ENCODE measurements at regions not wholly inside any gene's neighbourhood (a gene's known extent, or its start where the extent isn't known, plus 50 kb on each side); places are given as distances from the start of the nearest gene placed in this dataset.

GRCh38 chr6:156406099-156406498 is 371.1 kb upstream of the ARID1B start:
- no peaks in the 10 kb centered on the region for H3K79me2 ChIP-seq (ENCODE audit: insufficient read depth)
- no peak overlapping the region for H3K9ac ChIP-seq
- H3K27me3 ChIP-seq (replicated peaks; ENCODE audit: insufficient read depth), result no peaks in the 10 kb centered on the region
- no peak overlapping the region for H3K4me3 ChIP-seq
- TF ChIP-seq EZH2phosphoT487 (IDR thresholded peaks at IDR 0.05; ENCODE audit: insufficient read depth, low read depth) (no peak), EZH2 (IDR thresholded peaks at IDR 0.05; ENCODE audit: insufficient read depth, poor library complexity, severe bottlenecking) (no peak)
- no peak overlapping the region for H2AFZ ChIP-seq
- in situ Hi-C loops (cut with MboI), result no loop called here
- no peaks in the 10 kb centered on the region for H3K36me3 ChIP-seq (ENCODE audit: low read depth)
- H3K27ac ChIP-seq, result no peak overlapping the region
- no peaks in the 10 kb centered on the region for H3K9me3 ChIP-seq (ENCODE audit: low read depth)
- H3K9me2 ChIP-seq (ENCODE audit: insufficient read depth), result no peaks in the 10 kb centered on the region; the same call in 1 of the 2 replicates
- no peaks in the 10 kb centered on the region for H4K20me1 ChIP-seq (ENCODE audit: insufficient read depth)
- no peaks in the 10 kb centered on the region for H3K4me1 ChIP-seq (ENCODE audit: insufficient read depth)
- no peak overlapping the region for H3K4me2 ChIP-seq (ENCODE audit: unreplicated experiment)
- no peak for DNase-seq
- H3F3A ChIP-seq (ENCODE audit: insufficient read depth), result no peaks in the 10 kb centered on the region
- 13 to 16% methylated on average over 3 of the region's 3 CpGs for WGBS, 2 experiments (ENCODE audit: low coverage in 1 of 2, low lambda C conversion rate in 2 of 2, missing lambda C conversion rate in 2 of 2)

DNA sequence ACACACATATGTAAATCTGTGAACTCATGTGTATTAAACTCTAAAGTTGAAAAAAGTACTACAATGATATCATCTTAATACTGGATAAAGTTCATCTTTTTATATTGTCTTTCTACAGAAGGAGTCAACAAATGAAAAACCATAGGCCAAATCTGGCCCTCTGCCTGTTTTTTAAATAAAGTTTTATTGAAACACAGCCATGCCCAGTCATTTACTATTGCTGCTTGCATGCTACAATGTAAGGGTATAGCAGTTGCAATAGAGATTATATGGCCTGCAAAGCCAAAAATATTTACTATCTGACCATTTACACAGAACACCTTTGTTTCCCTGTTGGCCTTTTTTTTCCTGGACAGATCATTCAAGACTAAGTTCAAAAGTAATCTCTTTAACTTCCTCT is 374.6 kb upstream of the ARID1B start:
- Histone ChIP-seq H3K9ac (no peak overlapping the region), H3K9me3 (ENCODE audit: low read depth) (no peaks in the 10 kb centered on the region), H3K36me3 (ENCODE audit: low read depth) (no peaks in the 10 kb centered on the region), H3K4me2 (ENCODE audit: unreplicated experiment) (no peak overlapping the region), H3K27ac (no peak overlapping the region), H3F3A (ENCODE audit: insufficient read depth) (no peaks in the 10 kb centered on the region), H4K20me1 (ENCODE audit: insufficient read depth) (no peaks in the 10 kb centered on the region), H3K27me3 (replicated peaks; ENCODE audit: insufficient read depth) (no peaks in the 10 kb centered on the region), H2AFZ (no peak overlapping the region), H3K4me1 (ENCODE audit: insufficient read depth) (no peaks in the 10 kb centered on the region), H3K9me2 (ENCODE audit: insufficient read depth) (no peaks in the 10 kb centered on the region; the same call in 1 of the 2 replicates), H3K79me2 (ENCODE audit: insufficient read depth) (no peaks in the 10 kb centered on the region), H3K4me3 (no peak overlapping the region)
- no peak for TF ChIP-seq EZH2phosphoT487 (IDR thresholded peaks at IDR 0.05; ENCODE audit: insufficient read depth, low read depth)
- in situ Hi-C loops (cut with MboI), result no loop called here
- no peak for DNase-seq

DNA sequence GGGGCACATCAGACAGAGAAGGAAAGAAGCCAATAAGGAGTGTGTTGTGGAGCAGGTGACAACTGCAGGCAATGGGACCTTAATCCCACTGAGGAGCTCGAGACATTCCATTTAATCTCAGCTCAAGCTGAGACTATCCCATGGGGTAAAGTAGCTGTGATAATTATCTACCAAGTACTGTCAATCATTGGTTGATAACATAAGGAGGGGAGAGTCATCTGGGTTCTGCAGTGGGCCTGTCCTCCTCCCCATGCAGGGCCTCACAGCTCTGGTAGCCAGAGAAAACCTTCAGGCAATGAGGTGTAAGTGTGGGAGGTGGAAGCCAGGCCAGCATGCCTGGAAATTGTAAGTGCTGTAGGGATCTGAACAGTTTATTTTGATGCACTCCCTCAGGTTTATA is 375.0 kb upstream of the ARID1B start:
- Histone ChIP-seq H3K9ac (no peak overlapping the region), H2AFZ (no peak overlapping the region), H3K79me2 (ENCODE audit: insufficient read depth) (no peaks in the 10 kb centered on the region), H3K27me3 (replicated peaks; ENCODE audit: insufficient read depth) (no peaks in the 10 kb centered on the region), H3K9me3 (ENCODE audit: low read depth) (no peaks in the 10 kb centered on the region), H3K4me2 (ENCODE audit: unreplicated experiment) (no peak overlapping the region), H3K27ac (no peak overlapping the region), H3K36me3 (ENCODE audit: low read depth) (no peaks in the 10 kb centered on the region), H3K4me1 (ENCODE audit: insufficient read depth) (no peaks in the 10 kb centered on the region), H3K4me3 (no peak overlapping the region), H3F3A (ENCODE audit: insufficient read depth) (no peaks in the 10 kb centered on the region), H4K20me1 (ENCODE audit: insufficient read depth) (no peaks in the 10 kb centered on the region), H3K9me2 (ENCODE audit: insufficient read depth) (no peaks in the 10 kb centered on the region; the same call in 1 of the 2 replicates)
- in situ Hi-C loops (cut with MboI), result no loop called here
- no peak for DNase-seq
- TF ChIP-seq EZH2phosphoT487 (IDR thresholded peaks at IDR 0.05; ENCODE audit: insufficient read depth, low read depth) (no peak), EZH2 (IDR thresholded peaks at IDR 0.05; ENCODE audit: insufficient read depth, poor library complexity, severe bottlenecking) (no peak)
- WGBS, 2 experiments (ENCODE audit: low coverage in 1 of 2, low lambda C conversion rate in 2 of 2, missing lambda C conversion rate in 2 of 2), result 17 to 33% methylated on average over 1 of the region's 1 CpG

DNA sequence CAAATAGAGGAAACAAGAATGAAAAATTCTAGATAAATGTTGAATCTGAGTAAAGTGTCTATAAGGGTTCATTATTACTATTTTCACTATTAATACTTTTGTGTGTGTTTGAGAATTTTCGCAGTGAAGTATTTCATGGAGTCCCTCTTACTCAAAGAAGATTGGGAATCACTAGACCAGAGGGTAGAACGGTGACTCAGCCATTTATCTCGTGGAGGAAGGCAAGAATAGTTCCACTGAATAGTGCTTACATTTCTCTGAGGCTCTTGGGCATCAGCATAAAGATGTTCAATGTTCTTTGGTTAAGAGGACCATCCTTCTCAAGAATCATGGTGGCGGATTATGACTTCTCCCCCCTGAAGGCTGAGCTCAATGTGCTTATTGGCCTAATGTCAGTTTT is 376.7 kb upstream of the ARID1B start:
- Histone ChIP-seq H3K9ac (no peak overlapping the region), H3K27ac (no peak overlapping the region), H3K4me1 (ENCODE audit: insufficient read depth) (no peaks in the 10 kb centered on the region), H3K4me3 (no peak overlapping the region), H2AFZ (no peak overlapping the region), H3F3A (ENCODE audit: insufficient read depth) (no peaks in the 10 kb centered on the region), H3K9me3 (ENCODE audit: low read depth) (no peaks in the 10 kb centered on the region), H3K9me2 (ENCODE audit: insufficient read depth) (no peaks in the 10 kb centered on the region), H3K36me3 (ENCODE audit: low read depth) (no peaks in the 10 kb centered on the region), H4K20me1 (ENCODE audit: insufficient read depth) (no peaks in the 10 kb centered on the region), H3K79me2 (ENCODE audit: insufficient read depth) (no peaks in the 10 kb centered on the region), H3K27me3 (replicated peaks; ENCODE audit: insufficient read depth) (no peaks in the 10 kb centered on the region; the same call in 1 of the 2 replicates), H3K4me2 (ENCODE audit: unreplicated experiment) (no peak overlapping the region)
- 20 to 24% methylated on average over 4 of the region's 4 CpGs for WGBS, 2 experiments (ENCODE audit: low coverage in 1 of 2, low lambda C conversion rate in 2 of 2, missing lambda C conversion rate in 2 of 2)
- no peak for DNase-seq
- in situ Hi-C loops (cut with MboI), result no loop called here
- TF ChIP-seq EZH2 (IDR thresholded peaks at IDR 0.05; ENCODE audit: insufficient read depth, poor library complexity, severe bottlenecking), result no peak
- no peak for TF ChIP-seq EZH2phosphoT487 (IDR thresholded peaks at IDR 0.05; ENCODE audit: insufficient read depth, low read depth)

- no peaks in the 10 kb centered on the region for H3K9me3 ChIP-seq (ENCODE audit: low read depth)
- H3K79me2 ChIP-seq (ENCODE audit: insufficient read depth), result no peaks in the 10 kb centered on the region
- no peak overlapping the region for H3K4me3 ChIP-seq
- TF ChIP-seq EZH2phosphoT487 (IDR thresholded peaks at IDR 0.05; ENCODE audit: insufficient read depth, low read depth), result no peak
- TF ChIP-seq EZH2 (IDR thresholded peaks at IDR 0.05; ENCODE audit: insufficient read depth, poor library complexity, severe bottlenecking), result no peak
- no peaks in the 10 kb centered on the region for H3K9me2 ChIP-seq (ENCODE audit: insufficient read depth)
- in situ Hi-C loops (cut with MboI), result no loop called here
- no peak overlapping the region for H2AFZ ChIP-seq
- 29 to 56% methylated on average over 2 of the region's 2 CpGs for WGBS, 2 experiments (ENCODE audit: low coverage in 1 of 2, low lambda C conversion rate in 2 of 2, missing lambda C conversion rate in 2 of 2)
- H3K36me3 ChIP-seq (ENCODE audit: low read depth), result no peaks in the 10 kb centered on the region
- no peaks in the 10 kb centered on the region for H3F3A ChIP-seq (ENCODE audit: insufficient read depth)
- H3K9ac ChIP-seq, result no peak overlapping the region
- H3K27me3 ChIP-seq (replicated peaks; ENCODE audit: insufficient read depth), result no peaks in the 10 kb centered on the region; the same call in 1 of the 2 replicates
- no peaks in the 10 kb centered on the region for H4K20me1 ChIP-seq (ENCODE audit: insufficient read depth)
- no peak for DNase-seq
- no peak overlapping the region for H3K4me2 ChIP-seq (ENCODE audit: unreplicated experiment)
- no peak overlapping the region for H3K27ac ChIP-seq
- no peaks in the 10 kb centered on the region for H3K4me1 ChIP-seq (ENCODE audit: insufficient read depth)
Observed at GRCh38 chr6:156398966-156399365, 378.2 kb upstream of the ARID1B start.

All from GM23248 (cell line).